Neuronal stem cell (in vitro differentiated cells): ENCODE measurements at regions not wholly inside any gene's neighbourhood (a gene's known extent, or its start where the extent isn't known, plus 50 kb on each side); places are given as distances from the start of the nearest gene placed in this dataset.

Source experiments
- DNase-seq: peaks from one replicate; pipeline ENCODE4 v3.0.0-alpha.2; 2013; ENCODE audit warnings: low spot score
- H2AFZ ChIP-seq: one replicate; pipeline ENCODE4 v1.6.1; 2013; ENCODE audit warnings: mild to moderate bottlenecking, low read length, inconsistent platforms
- H2AK5ac ChIP-seq: 2 replicates; pipeline ENCODE4 v1.6.1; 2013; ENCODE audit warnings: low read depth, mild to moderate bottlenecking, inconsistent platforms, low read length, moderate library complexity, mixed read lengths
- H2BK120ac ChIP-seq: 2 replicates; pipeline ENCODE4 v1.6.1; 2013; ENCODE audit warnings: low read depth, mild to moderate bottlenecking, inconsistent platforms, low read length, moderate library complexity, mixed read lengths
- H2BK12ac ChIP-seq: one replicate; pipeline ENCODE4 v1.6.1; 2013; ENCODE audit warnings: low read length, inconsistent platforms
- H2BK15ac ChIP-seq: 2 replicates; pipeline ENCODE4 v1.6.1; 2013; ENCODE audit warnings: mild to moderate bottlenecking, low read length, inconsistent platforms, mixed read lengths
- H2BK5ac ChIP-seq: one replicate; pipeline ENCODE4 v1.6.1; 2013; ENCODE audit warnings: inconsistent platforms, mild to moderate bottlenecking, low read length, moderate library complexity
- H3K14ac ChIP-seq: one replicate; pipeline ENCODE4 v1.6.1; 2013; ENCODE audit warnings: low read length, inconsistent platforms
- H3K18ac ChIP-seq: 2 replicates; pipeline ENCODE4 v1.6.1; 2013; ENCODE audit warnings: low read length, inconsistent platforms
- H3K23ac ChIP-seq: 2 replicates; pipeline ENCODE4 v1.6.1; 2013; ENCODE audit warnings: low read depth, mild to moderate bottlenecking, mixed read lengths, low read length, inconsistent platforms; ENCODE audit not compliant: poor library complexity
- H3K27ac ChIP-seq: replicated peaks from 3 replicates; pipeline ENCODE4 v1.5.1; 2013; ENCODE audit warnings: low read length, inconsistent platforms
- H3K27me3 ChIP-seq, 3 experiments: 2 replicates each; pipeline ENCODE4 v1.6.1; 2013; ENCODE audit warnings: low read length in 3 of 3, mild to moderate bottlenecking in 2 of 3, inconsistent platforms in 1 of 3, low read depth in 1 of 3, mixed read lengths in 1 of 3, moderate library complexity in 1 of 3; ENCODE audit not compliant: control insufficient read depth in 3 of 3, insufficient read depth in 3 of 3
- H3K36me3 ChIP-seq, 2 donors: replicated peaks in 1 of 2; 2 replicates each; pipeline ENCODE4 v1.6.1; 2013; ENCODE audit warnings: low read length in 2 of 2; ENCODE audit not compliant: control insufficient read depth in 2 of 2, insufficient read depth in 2 of 2
- H3K4ac ChIP-seq: 2 replicates; pipeline ENCODE4 v1.6.1; 2013; ENCODE audit warnings: inconsistent platforms, mild to moderate bottlenecking, low read length, moderate library complexity
- H3K4me1 ChIP-seq, 2 donors: 1 replicate in 1 of 2; 2 replicates in 1 of 2; pipeline ENCODE4 v1.6.1; 2013; ENCODE audit warnings: low read length in 2 of 2, low read depth in 1 of 2; ENCODE audit not compliant: control insufficient read depth in 2 of 2, insufficient read depth in 1 of 2
- H3K4me2 ChIP-seq: one replicate; pipeline ENCODE4 v1.6.1; 2013; ENCODE audit warnings: mild to moderate bottlenecking, low read length, inconsistent platforms; ENCODE audit not compliant: insufficient read depth, poor library complexity, severe bottlenecking
- H3K4me3 ChIP-seq, 2 donors: 2 replicates each; pipeline ENCODE4 v1.5.1; 2013; ENCODE audit warnings: low read length in 2 of 2, mild to moderate bottlenecking in 2 of 2, inconsistent platforms in 1 of 2, moderate library complexity in 1 of 2
- H3K79me1 ChIP-seq: one replicate; pipeline ENCODE4 v1.6.1; 2013; ENCODE audit warnings: low read depth, mild to moderate bottlenecking, inconsistent platforms, low read length, moderate library complexity
- H3K9ac ChIP-seq: one replicate; pipeline ENCODE4 v1.6.1; 2013; ENCODE audit warnings: mild to moderate bottlenecking, low read depth, low read length, inconsistent platforms; ENCODE audit not compliant: poor library complexity
- H3K9me3 ChIP-seq, 2 donors: replicated peaks in 1 of 2; 2 replicates each; pipeline versions ENCODE3 to v1.6.1; 2013; ENCODE audit warnings: low read length in 2 of 2, mild to moderate bottlenecking in 2 of 2, inconsistent platforms in 1 of 2, low read depth in 1 of 2, mixed read lengths in 1 of 2, moderate library complexity in 1 of 2; ENCODE audit not compliant: control insufficient read depth in 2 of 2, insufficient read depth in 1 of 2
- H4K8ac ChIP-seq: one replicate; pipeline ENCODE4 v1.6.1; 2013; ENCODE audit warnings: low read depth, mild to moderate bottlenecking, inconsistent platforms, low read length, moderate library complexity
- H4K91ac ChIP-seq: one replicate; pipeline ENCODE4 v1.6.1; 2013; ENCODE audit warnings: low read length, low read depth, mild to moderate bottlenecking, inconsistent platforms; ENCODE audit not compliant: poor library complexity
- WGBS, 2 donors: extraction: QIAGEN DNeasy Blood & Tissue Kit; methylation state at CpG; one replicate each; pipeline ENCODE4 v1.1.7; 2013; ENCODE audit warnings: missing lambda C conversion rate in 2 of 2, mixed read lengths in 1 of 2; ENCODE audit not compliant: insufficient read length in 2 of 2, insufficient replicate concordance in 1 of 2; ENCODE audit errors: extremely low coverage in 2 of 2; 5-methylcytosine and 5-hydroxymethylcytosine counted together

DNA sequence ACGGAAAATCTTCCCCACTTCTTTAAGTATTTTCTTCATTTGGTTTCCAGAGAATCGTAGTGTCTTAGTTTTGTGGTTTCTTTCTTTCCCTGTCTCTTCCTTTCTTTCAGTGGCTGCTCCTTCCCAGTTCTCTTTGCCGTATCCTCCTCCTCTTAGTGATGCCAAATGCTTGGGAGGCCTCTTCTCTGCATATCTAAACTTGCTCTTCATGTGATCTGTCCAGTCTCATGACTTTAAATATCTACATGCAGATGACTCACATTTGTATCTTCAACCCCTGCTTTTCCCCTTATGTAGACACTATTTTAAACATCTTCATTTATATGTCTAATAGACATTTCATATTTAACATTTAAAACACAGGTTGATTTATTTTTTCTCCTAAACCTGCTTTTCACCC, 149.2 kb downstream of the PTCSC3 start:
- Histone ChIP-seq H3K79me1 (no peaks in the 10 kb centered on the region), H3K14ac (no peak overlapping the region), H2BK120ac (no peak overlapping the region), H3K23ac (no peak overlapping the region), H3K9ac (no peak overlapping the region), H2AFZ (no peak overlapping the region), H3K27ac (no peak overlapping the region), H2BK15ac (no peak overlapping the region), H3K4me3 (no peak overlapping the region), H3K4me1 (peaks cover 0 to 6% of the 10 kb centered on the region in 2 donors), H2BK5ac (no peak overlapping the region), H2AK5ac (no peak overlapping the region), H4K91ac (no peak overlapping the region), H3K27me3 (peaks cover 0 to 15% (median 0%) of the 10 kb centered on the region in 3 experiments), H3K36me3 (no peaks in the 10 kb centered on the region), H3K4ac (no peak overlapping the region), H2BK12ac (no peak overlapping the region), H3K9me3 (no peaks in the 10 kb centered on the region), H3K18ac (no peak overlapping the region), H4K8ac (no peak overlapping the region), H3K4me2 (no peak overlapping the region)
- no peak for DNase-seq
- no CpG with 5 or more reads among the region's 3 CpGs for WGBS, 2 donors

DNA sequence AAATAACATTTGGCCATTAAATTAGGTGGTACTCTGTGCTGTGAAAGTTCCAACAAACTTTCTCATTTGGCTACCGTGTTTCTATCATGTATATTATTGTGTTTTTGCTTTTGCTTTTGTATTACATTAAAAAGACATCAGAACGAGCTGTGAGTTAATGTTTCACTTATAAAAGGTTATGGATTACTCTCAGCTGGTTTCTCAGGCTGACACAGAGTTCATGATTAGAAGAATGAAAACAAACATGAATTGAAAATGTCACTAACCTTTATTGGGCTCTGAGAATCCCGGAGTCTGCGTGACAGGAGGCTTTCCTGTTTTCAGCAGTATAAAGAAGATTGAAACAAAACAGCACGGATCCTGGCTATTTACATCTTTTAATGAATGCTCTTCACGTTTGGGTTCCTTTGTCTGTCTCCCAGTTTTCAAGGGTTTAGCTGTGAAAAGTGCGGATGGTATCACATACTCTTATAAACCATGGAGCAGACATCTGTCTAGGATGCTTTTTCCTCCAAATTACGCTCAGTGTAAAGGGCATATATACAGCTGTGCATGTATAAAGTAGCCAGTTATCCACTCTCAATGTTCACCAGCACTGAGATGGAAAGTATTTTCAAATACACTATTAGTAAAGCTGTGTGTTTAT, 153.6 kb downstream of the PTCSC3 start:
- H3K18ac ChIP-seq: no peak overlapping the region
- H2BK5ac ChIP-seq: no peak overlapping the region
- no peak overlapping the region for H2BK12ac ChIP-seq
- H2BK120ac ChIP-seq: no peak overlapping the region
- no peak overlapping the region for H2AK5ac ChIP-seq
- peaks cover 0 to 40% (median 0%) of the 10 kb centered on the region in 3 experiments for H3K27me3 ChIP-seq
- peaks cover 0 to 13% of the 10 kb centered on the region in 2 donors for H3K4me1 ChIP-seq
- H3K36me3 ChIP-seq: no peaks in the 10 kb centered on the region
- no peak overlapping the region for H3K4ac ChIP-seq
- H2BK15ac ChIP-seq: no peak overlapping the region
- H2AFZ ChIP-seq: no peak overlapping the region
- no peak overlapping the region for H4K91ac ChIP-seq
- H3K9ac ChIP-seq: no peak overlapping the region
- DNase-seq: no peak
- no peak overlapping the region for H4K8ac ChIP-seq
- H3K79me1 ChIP-seq: no peaks in the 10 kb centered on the region
- H3K14ac ChIP-seq: no peak overlapping the region
- H3K4me3 ChIP-seq: no peak overlapping the region
- no peaks in the 10 kb centered on the region for H3K9me3 ChIP-seq
- H3K4me2 ChIP-seq: no peak overlapping the region
- H3K27ac ChIP-seq: peak overlapping the region; percentile 46
- no peak overlapping the region for H3K23ac ChIP-seq
- no CpG with 5 or more reads among the region's 8 CpGs for WGBS, 2 donors

DNA sequence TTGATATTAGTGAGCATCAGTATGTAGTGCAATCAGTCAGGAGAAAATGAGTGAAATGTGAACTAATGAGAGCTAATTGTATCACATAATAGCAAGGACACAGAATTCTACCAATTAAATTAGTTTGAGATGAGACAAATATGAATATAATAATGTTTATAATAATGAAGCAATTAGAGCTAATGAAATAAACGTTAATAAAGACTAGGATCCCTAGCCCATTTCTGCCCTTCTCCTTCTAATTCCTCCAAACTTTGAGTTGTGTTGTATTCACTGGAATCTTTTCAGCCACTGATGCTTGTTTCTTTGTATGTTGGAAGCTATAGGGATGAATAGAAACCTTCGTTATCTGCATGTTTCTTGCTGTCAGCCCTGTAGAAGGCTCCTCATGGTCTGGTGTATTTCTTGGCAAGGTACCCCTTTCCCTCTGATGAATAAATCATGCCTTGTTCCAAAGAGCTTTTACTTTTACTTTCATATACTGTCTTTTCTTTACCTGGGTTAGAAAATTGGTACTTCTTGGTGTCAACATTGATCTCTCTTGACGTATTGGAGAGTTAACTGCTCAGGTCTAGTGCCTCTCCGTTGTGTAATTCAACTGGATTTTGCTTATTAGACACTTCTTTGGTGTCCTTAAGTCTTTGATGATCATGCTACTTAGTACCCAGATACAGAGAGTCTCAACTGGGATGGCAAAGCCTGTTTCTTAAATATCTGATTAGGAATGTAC, 154.8 kb downstream of the PTCSC3 start:
- H3K4me1 ChIP-seq: peaks cover 0 to 13% of the 10 kb centered on the region in 2 donors
- no peak overlapping the region for H3K4me3 ChIP-seq
- no peak overlapping the region for H3K4me2 ChIP-seq
- no peak overlapping the region for H3K4ac ChIP-seq
- H2AFZ ChIP-seq: no peak overlapping the region
- no peak overlapping the region for H2BK15ac ChIP-seq
- no peak overlapping the region for H2BK12ac ChIP-seq
- H3K79me1 ChIP-seq: no peaks in the 10 kb centered on the region
- no CpG with 5 or more reads among the region's 4 CpGs for WGBS, 2 donors
- H3K27ac ChIP-seq: peak overlapping the region; percentile 12
- no peaks in the 10 kb centered on the region for H3K36me3 ChIP-seq
- H2AK5ac ChIP-seq: no peak overlapping the region
- no peak overlapping the region for H3K23ac ChIP-seq
- peaks cover 0 to 48% (median 0%) of the 10 kb centered on the region in 3 experiments for H3K27me3 ChIP-seq
- no peak overlapping the region for H3K9ac ChIP-seq
- no peak overlapping the region for H2BK120ac ChIP-seq
- DNase-seq: no peak
- H4K8ac ChIP-seq: no peak overlapping the region
- H2BK5ac ChIP-seq: no peak overlapping the region
- H3K18ac ChIP-seq: no peak overlapping the region
- H4K91ac ChIP-seq: no peak overlapping the region
- H3K9me3 ChIP-seq: no peaks in the 10 kb centered on the region
- H3K14ac ChIP-seq: no peak overlapping the region

DNA sequence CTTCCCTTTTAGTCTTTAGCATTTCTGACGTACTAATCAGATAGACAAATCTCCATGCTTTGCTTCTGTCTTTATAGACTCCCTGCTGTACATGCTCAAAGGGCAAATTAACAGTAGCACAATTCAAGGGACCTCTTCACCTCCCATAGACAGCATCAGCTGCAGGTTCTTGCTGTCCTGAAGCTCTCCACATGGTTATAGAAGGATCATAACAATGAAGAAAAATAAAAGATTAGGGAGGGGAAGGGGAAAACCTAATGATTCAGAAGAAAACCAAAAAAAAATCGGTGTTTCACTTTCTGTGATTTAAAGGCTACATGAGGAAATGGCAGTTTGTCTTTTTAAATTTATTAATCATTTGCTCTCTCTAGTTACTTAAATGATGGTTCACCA, 155.5 kb downstream of the PTCSC3 start:
- peak overlapping the region; percentile 75 for H3K27ac ChIP-seq
- H3K27me3 ChIP-seq: peaks cover 0 to 51% (median 0%) of the 10 kb centered on the region in 3 experiments
- no peak overlapping the region for H2AFZ ChIP-seq
- no peaks in the 10 kb centered on the region for H3K9me3 ChIP-seq
- no peak overlapping the region for H3K14ac ChIP-seq
- no CpG with 5 or more reads among the region's 2 CpGs for WGBS, 2 donors
- no peak overlapping the region for H4K91ac ChIP-seq
- H3K36me3 ChIP-seq: no peaks in the 10 kb centered on the region
- H2AK5ac ChIP-seq: no peak overlapping the region
- no peak overlapping the region for H3K4me3 ChIP-seq
- no peak overlapping the region for H3K18ac ChIP-seq
- no peak overlapping the region for H2BK120ac ChIP-seq
- H3K4me2 ChIP-seq: no peak overlapping the region
- H3K9ac ChIP-seq: no peak overlapping the region
- no peak overlapping the region for H2BK5ac ChIP-seq
- no peak overlapping the region for H3K23ac ChIP-seq
- H3K79me1 ChIP-seq: no peaks in the 10 kb centered on the region
- no peak overlapping the region for H3K4ac ChIP-seq
- H3K4me1 ChIP-seq: peaks cover 0 to 13% of the 10 kb centered on the region in 2 donors
- no peak overlapping the region for H2BK15ac ChIP-seq
- H4K8ac ChIP-seq: no peak overlapping the region
- DNase-seq: no peak
- H2BK12ac ChIP-seq: no peak overlapping the region
